ENCODE measurements at regions not wholly inside any gene's neighbourhood (a gene's known extent, or its start where the extent isn't known, plus 50 kb on each side); places are given as distances from the start of the nearest gene placed in this dataset.
"Not testable (repeated sequence)": the region's sequence is repeated elsewhere in the genome, so short reads cannot be mapped to it uniquely, and the experiment has no call there.

- TF ChIP-seq EZH2 (IDR thresholded peaks at IDR 0.05; ENCODE audit: low read length, missing control alignments), result no peak
- TF ChIP-seq, protein P1, sequence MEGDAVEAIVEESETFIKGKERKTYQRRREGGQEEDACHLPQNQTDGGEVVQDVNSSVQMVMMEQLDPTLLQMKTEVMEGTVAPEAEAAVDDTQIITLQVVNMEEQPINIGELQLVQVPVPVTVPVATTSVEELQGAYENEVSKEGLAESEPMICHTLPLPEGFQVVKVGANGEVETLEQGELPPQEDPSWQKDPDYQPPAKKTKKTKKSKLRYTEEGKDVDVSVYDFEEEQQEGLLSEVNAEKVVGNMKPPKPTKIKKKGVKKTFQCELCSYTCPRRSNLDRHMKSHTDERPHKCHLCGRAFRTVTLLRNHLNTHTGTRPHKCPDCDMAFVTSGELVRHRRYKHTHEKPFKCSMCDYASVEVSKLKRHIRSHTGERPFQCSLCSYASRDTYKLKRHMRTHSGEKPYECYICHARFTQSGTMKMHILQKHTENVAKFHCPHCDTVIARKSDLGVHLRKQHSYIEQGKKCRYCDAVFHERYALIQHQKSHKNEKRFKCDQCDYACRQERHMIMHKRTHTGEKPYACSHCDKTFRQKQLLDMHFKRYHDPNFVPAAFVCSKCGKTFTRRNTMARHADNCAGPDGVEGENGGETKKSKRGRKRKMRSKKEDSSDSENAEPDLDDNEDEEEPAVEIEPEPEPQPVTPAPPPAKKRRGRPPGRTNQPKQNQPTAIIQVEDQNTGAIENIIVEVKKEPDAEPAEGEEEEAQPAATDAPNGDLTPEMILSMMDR (conservative IDR thresholded peaks at IDR 0.05 in 1 of 2, IDR thresholded peaks at IDR 0.05 in 1 of 2; ENCODE audit: low read depth in 1 of 2, low read length in 2 of 2), result no peak
- H3K27ac ChIP-seq (ENCODE audit: insufficient read depth, low read length), result no peak overlapping the region
- no peak overlapping the region for H2AFZ ChIP-seq (ENCODE audit: low read length)
- H3K4me3 ChIP-seq (replicated peaks in 1 of 4; ENCODE audit: control extremely low read depth in 1 of 4, insufficient read depth in 1 of 4, low read depth in 3 of 4, low read length in 4 of 4), result no peak overlapping the region
- no peaks in the 10 kb centered on the region for H3K36me3 ChIP-seq (ENCODE audit: control insufficient read depth, insufficient read depth, low read length)
- H4K20me1 ChIP-seq (ENCODE audit: control insufficient read depth, extremely low read depth, insufficient read depth, low read length), result no peaks in the 10 kb centered on the region
- no peak for DNase-seq (ENCODE audit: low read depth in 2 of 2)
- H3K4me1 ChIP-seq (ENCODE audit: control insufficient read depth, extremely low read depth, insufficient read depth, low read length), result no peaks in the 10 kb centered on the region
- H3K27me3 ChIP-seq (ENCODE audit: control insufficient read depth, insufficient read depth, low read length), result no peaks in the 10 kb centered on the region
- H3K9ac ChIP-seq (ENCODE audit: insufficient read depth, low read length), result no peak overlapping the region
- no peaks in the 10 kb centered on the region for H3K79me2 ChIP-seq (ENCODE audit: control insufficient read depth, insufficient read depth, low read length)
- H3K4me2 ChIP-seq (ENCODE audit: extremely low read depth, insufficient read depth, low read length), result no peak overlapping the region
- H3K9me3 ChIP-seq (ENCODE audit: control insufficient read depth, insufficient read depth, low read depth, low read length), result no peaks in the 10 kb centered on the region
Measured at GRCh38 chr3:86771741-86772512, 219.0 kb downstream of the VGLL3 start.

GRCh38 chr3:86766331-86766730, 224.6 kb downstream of the VGLL3 start:
- H4K20me1 ChIP-seq (ENCODE audit: control insufficient read depth, extremely low read depth, insufficient read depth, low read length), result no peaks in the 10 kb centered on the region
- no peak overlapping the region for H3K9ac ChIP-seq (ENCODE audit: insufficient read depth, low read length)
- H3K4me3 ChIP-seq (replicated peaks in 1 of 4; ENCODE audit: control extremely low read depth in 1 of 4, insufficient read depth in 1 of 4, low read depth in 3 of 4, low read length in 4 of 4), result no peak overlapping the region
- H3K79me2 ChIP-seq (ENCODE audit: control insufficient read depth, insufficient read depth, low read length), result no peaks in the 10 kb centered on the region
- H3K36me3 ChIP-seq (ENCODE audit: control insufficient read depth, insufficient read depth, low read length), result no peaks in the 10 kb centered on the region
- H3K9me3 ChIP-seq (ENCODE audit: control insufficient read depth, insufficient read depth, low read depth, low read length), result no peaks in the 10 kb centered on the region
- no peak for DNase-seq (ENCODE audit: low read depth in 2 of 2)
- H3K27me3 ChIP-seq (ENCODE audit: control insufficient read depth, insufficient read depth, low read length), result no peaks in the 10 kb centered on the region
- H3K4me2 ChIP-seq (ENCODE audit: extremely low read depth, insufficient read depth, low read length), result no peak overlapping the region
- H3K27ac ChIP-seq (ENCODE audit: insufficient read depth, low read length), result no peak overlapping the region
- TF ChIP-seq, protein P1 (conservative IDR thresholded peaks at IDR 0.05 in 1 of 2, IDR thresholded peaks at IDR 0.05 in 1 of 2; ENCODE audit: low read depth in 1 of 2, low read length in 2 of 2), result no peak
- TF ChIP-seq EZH2 (IDR thresholded peaks at IDR 0.05; ENCODE audit: low read length, missing control alignments), result no peak
- H2AFZ ChIP-seq (ENCODE audit: low read length), result no peak overlapping the region
- H3K4me1 ChIP-seq (ENCODE audit: control insufficient read depth, extremely low read depth, insufficient read depth, low read length), result no peaks in the 10 kb centered on the region

DNA sequence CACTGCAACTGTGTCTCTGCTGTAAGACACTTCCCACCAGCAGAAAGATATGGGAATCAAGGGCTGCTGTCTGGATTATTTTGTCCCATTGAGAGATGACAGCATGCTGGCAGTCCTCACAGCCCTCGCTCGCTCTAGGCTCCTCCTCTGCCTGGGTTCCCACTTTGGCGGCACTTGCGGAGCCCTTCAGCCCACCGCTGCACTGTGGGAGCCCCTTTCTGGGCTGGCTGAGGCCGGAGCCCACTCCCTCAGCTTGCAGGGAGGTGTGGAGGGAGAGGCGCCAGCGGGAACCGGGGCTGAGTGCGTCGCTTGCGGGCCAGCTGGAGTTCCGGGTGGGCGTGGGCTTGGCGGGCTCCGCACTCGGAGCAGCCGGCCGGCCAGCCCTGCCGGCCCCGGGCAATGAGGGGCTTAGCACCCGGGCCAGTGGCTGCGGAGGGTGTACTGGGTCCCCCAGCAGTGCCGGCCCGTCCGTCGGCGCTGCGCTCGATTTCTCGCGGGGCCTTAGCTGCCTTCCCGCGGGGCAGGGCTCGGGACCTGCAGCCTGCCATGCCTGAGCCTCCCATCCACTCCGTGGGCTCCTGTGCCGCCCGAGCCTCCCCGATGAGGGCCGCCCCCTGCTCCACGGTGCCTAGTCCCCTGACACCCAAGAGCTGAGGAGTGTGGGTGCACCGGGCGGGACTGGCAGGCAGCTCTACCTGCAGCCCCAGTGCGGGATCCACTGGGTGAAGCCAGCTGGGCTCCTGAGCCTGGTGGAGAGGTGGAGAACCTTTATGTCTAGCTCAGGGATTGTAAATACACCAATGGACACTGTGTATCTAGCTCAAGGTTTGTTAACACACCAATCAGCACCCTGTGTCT, 233.4 kb downstream of the VGLL3 start:
- H3K4me3 ChIP-seq (replicated peaks in 1 of 4; ENCODE audit: control extremely low read depth in 1 of 4, insufficient read depth in 1 of 4, low read depth in 3 of 4, low read length in 4 of 4); H2AFZ ChIP-seq (ENCODE audit: low read length); H3K4me2 ChIP-seq (ENCODE audit: extremely low read depth, insufficient read depth, low read length); H4K20me1 ChIP-seq (ENCODE audit: control insufficient read depth, extremely low read depth, insufficient read depth, low read length); H3K27me3 ChIP-seq (ENCODE audit: control insufficient read depth, insufficient read depth, low read length); DNase-seq (ENCODE audit: low read depth in 2 of 2); H3K9me3 ChIP-seq (ENCODE audit: control insufficient read depth, insufficient read depth, low read depth, low read length); H3K4me1 ChIP-seq (ENCODE audit: control insufficient read depth, extremely low read depth, insufficient read depth, low read length); H3K79me2 ChIP-seq (ENCODE audit: control insufficient read depth, insufficient read depth, low read length); H3K36me3 ChIP-seq (ENCODE audit: control insufficient read depth, insufficient read depth, low read length); H3K9ac ChIP-seq (ENCODE audit: insufficient read depth, low read length); H3K27ac ChIP-seq (ENCODE audit: insufficient read depth, low read length): not testable (repeated sequence)
